GM20431 (cell line): ENCODE measurements at regions not wholly inside any gene's neighbourhood (a gene's known extent, or its start where the extent isn't known, plus 50 kb on each side); places are given as distances from the start of the nearest gene placed in this dataset.
"Not testable (repeated sequence)": the region's sequence is repeated elsewhere in the genome, so short reads cannot be mapped to it uniquely, and the experiment has no call there.

Source experiments
- in situ Hi-C: fragments of 300-500 bp; cut with MseI, MboI; formaldehyde crosslinking; loops from one replicate; pipeline ENCODE4 v1.15.0; 2020; ENCODE audit warnings: low sequenced_read_pairs; ENCODE audit not compliant: unreplicated experiment

DNA sequence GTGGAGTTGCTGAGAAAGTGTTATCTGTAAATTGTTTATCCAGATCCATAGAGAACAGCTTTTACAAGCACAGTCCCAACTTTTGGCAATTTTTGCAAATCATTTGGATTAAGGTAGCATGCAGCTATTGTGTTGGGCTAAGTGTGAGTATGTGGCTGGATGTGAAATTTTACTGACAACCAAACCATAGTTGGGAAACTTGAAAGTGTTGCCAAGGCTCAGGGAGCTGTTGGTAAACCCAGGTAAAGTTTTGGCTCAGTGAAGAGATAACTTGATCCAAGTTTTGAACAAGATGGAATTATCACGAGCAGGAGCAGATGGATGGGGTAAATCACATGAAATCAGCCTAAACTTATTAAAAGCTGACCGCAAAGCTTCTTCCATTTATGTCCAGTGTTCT lies 90.0 kb upstream of the HES1 start:
- in situ Hi-C loops, result no loop called here

DNA sequence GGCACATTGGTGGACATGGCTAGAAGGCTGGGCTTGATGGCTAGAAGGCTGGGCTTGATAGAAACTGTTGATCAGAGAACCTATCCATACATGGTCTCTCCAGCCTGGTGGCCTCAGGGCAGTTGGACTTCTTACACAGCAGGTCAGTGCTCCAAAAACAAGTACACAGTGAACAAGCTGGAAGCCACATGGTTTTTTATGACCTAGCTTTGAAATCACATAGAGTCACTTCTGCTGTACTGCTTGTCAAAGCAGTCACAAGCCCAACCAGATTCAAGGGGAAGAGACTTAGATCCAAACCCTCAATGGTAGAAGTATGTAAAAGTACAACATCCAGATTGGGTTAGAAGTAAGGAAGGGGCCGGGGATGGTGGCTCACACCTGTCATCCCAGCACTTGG lies 89.4 kb upstream of the HES1 start:
- in situ Hi-C loops, result no loop called here

DNA sequence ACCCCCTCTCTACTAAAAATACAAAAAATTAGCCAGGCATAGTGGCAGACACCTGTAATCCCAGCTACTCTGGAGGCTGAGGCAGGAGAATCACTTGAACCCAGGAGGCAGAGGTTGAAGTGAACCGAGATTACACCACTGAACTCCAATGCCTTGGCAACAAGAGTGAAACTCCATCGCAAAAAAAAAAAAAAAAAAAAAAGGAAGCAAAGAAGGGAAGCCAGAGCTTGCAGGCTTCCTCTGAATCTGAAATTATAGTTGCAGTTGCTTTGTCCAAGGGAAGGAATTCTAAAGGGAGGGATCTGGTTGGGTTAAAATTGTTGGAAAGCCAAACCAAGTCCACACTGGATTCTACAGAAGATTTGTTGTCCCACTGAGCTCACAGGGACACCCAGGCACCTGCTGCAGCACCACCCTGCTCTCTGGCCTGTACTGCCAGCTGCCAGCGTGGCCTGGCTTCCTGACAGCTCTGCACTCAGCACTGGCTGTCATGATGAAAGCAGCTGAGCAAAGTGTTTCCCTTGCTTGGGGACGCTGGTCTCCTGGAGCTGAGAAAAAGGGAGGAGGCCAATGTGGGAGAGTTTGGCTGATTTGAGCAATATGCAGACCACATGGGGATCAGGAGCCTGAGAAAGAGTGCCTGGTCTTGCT lies 88.8 kb upstream of the HES1 start:
- in situ Hi-C loops, result no loop called here

DNA sequence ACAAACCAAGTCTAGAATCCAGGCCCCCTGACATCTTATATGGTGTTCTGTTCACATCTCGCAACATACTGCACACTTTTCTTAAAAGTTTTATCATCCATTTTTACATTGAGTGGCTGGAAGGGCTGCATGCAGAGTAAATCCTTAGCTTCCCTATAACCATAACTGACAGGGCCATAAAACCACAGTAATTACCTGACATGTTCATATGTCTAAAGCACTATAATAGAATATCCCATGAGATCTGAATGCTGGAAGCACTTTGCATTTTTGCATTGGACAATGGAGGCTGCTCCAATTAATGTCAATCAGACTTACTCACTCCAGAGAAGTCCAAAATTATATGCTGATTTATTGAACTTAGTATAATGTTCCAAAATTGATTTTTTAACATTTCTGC lies 86.6 kb upstream of the HES1 start:
- in situ Hi-C loops, result no loop called here

DNA sequence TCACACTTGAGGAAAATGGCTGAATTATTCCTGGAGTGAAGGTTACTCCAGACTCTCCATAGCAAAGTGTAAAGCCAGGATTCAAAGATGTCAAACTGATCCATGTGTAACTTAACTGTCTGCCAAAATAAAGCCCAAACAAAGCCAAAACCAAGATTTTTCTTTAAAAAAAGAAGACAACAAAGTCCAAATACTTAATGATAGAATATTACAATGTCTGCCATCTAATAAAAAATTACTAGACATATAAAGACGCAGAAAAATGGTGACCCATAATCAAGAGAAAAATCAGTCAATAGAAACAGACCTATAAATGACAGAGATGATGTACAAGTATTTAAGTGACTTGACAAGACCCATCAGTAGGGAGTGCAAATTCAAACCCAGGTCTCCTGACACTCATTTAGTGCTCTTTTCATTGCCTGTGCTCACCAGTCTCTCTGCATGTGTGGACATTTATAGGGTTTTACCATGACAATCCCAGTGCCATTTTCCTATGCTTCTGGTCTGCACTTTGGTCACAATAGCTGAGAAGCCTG lies 85.1 kb upstream of the HES1 start:
- in situ Hi-C loops, result no loop called here

DNA sequence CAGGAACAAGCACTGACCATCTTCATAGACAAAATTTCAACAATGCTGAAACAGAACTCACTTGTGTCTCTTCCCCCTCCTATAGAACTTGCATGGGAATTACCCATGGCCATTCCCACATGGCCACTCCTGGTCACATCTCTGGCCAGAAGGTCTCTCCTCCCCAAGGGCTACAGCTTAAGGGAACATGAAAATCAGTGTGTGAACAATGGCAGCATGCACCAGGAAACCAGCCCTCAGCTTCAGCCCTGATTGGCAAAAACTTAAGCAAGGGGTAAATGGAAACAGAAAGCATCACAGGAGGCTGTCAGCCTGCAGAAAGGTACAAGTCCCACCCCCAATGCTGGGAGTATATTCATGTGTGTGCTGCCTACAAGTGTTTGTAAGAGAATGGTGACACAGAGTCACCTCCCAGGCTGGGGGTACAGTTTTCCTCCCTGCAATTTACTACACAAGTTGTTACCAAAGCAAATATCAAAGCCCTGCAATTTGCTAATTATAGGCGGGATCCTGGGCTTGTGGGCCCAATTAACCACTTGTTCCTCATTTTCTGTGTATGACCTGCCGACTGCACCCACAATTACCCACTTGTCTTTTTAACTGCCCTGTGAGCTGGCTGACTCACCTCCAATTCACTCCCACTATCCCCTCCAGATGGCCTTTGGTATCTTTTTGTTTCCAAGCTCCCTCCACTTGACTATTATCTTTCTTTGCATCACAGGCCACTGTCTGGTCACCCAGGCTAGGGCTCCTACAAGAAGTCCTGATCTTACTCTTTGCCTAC lies 84.4 kb upstream of the HES1 start:
- in situ Hi-C loops, result no loop called here

DNA sequence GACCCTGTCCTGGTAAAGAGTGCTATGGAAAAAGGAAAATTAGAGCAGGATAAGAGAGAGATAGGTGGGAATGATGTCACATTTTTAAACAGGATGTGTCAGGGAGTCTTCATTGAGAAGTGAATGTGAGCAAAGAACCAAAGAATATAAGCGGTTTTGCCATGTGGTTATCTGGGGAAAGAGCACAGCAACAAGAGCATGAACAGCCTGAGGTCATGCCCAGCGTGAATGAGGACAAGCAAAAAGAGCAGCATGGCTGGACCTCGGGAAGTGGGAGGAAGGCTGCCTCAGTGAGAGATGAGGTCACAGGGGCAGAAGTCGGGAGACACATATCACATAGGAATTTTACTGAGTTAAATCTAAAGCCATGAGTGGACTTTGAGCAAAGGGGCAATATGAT lies 82.8 kb upstream of the HES1 start:
- in situ Hi-C loops, result no loop called here

DNA sequence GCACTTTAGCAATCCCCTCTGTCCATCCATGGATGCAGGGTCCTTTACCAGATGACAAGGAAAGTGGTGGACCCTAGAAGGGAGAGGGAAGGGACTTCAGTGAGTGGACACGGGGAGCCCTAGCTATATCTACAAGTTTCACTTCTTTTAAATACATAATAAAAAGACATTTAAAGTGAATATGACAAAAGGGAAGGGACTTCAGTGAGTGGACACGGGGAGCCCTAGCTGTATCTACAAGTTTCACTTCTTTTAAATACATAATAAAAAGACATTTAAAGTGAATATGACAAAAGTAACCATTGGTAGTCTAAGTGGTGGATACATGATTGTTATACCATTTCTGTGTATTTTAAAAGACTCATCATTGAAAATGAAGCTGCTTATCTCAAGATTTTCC lies 81.9 kb upstream of the HES1 start:
- in situ Hi-C loops, result no loop called here

DNA sequence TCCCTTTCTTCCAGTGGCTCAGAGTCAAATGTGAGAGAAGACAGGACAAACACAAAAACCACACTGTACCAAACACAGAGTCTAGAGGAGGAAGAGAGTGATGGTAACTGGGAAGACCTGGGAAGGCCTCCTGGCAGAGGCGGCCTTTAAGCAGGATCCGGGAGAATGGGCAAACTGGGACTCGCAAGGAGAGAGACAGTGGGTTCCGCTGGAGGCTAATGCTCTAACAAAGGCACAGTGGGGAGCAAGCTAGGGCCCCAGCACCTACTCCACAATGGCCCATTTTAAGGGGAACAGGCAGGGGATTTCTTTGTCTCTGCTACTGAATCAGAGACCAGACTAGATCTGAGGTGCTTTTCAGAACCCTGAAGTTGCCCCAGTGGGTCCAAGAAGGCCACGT lies 81.4 kb upstream of the HES1 start:
- in situ Hi-C loops, result no loop called here

DNA sequence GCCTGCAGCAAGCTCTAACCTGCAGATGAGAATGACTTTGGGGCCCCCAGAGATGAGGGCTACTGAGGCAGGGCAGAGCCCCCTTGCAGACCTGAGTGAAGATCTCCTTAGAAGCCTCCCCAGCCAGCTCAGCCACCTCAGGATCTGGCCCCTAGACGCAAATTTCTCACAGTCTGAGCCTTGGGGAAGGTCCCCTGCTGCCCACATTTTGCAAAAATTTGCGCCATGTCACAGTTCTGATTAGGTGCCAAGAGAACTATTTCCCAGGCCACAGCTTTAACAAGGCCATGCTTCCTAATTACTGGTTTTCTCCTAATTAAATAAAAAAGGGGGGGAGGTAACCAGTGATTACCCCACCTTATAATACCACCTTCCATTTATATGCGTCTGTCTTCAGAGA lies 81.0 kb upstream of the HES1 start:
- in situ Hi-C loops, result no loop called here

DNA sequence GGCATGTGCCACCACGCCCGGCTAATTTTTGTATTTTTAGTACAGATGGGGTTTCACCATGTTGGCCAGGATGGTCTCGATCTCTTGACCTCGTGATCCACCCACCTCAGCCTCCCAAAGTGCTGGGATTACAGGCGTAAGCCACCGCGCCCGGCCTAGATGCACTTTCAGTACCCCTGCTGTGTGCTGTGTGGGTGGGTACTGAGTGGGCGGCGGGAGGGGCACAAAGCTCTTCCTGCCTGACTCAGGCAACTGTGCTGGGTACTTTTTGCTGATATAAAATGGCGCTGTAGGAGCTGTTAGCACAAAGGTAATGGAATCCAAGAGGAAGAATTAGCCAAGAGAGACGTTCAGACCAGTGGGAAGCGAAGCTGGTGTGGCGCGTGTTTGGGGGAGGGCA lies 79.6 kb upstream of the HES1 start:
- in situ Hi-C loops, result not testable (repeated sequence)

DNA sequence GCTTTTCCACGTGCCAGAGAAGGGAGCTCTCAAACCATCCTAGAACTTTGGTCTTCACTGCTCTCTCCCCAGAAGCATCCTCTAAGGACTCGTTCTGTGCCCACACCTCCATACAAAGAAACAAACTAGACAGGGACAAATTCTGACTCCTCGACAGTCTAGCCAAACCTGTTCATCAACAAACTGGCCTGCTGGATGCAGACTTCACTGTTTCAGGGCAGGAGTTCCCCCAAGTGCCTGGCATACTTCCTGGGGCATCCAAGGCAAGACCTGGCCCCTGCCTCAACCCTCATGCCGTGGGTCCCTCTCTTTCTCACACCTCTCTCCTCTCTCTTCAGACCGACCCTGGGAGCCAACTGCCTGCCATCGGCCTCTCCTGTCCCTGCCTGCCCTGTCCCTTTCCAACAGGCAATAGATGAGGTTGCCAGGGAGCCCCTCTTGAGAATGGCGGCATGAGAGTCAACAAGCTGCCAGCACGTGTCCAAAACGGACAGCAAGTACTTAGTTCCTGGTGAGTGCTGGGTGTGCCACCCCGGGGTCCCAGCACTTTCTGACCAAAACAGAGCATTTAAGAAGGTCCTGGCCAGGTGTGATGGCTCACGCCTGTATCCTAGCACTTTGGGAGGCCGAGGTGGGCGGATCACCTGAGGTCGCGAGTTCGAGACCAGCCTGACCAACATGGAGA lies 79.1 kb upstream of the HES1 start:
- in situ Hi-C loops, result no loop called here

DNA sequence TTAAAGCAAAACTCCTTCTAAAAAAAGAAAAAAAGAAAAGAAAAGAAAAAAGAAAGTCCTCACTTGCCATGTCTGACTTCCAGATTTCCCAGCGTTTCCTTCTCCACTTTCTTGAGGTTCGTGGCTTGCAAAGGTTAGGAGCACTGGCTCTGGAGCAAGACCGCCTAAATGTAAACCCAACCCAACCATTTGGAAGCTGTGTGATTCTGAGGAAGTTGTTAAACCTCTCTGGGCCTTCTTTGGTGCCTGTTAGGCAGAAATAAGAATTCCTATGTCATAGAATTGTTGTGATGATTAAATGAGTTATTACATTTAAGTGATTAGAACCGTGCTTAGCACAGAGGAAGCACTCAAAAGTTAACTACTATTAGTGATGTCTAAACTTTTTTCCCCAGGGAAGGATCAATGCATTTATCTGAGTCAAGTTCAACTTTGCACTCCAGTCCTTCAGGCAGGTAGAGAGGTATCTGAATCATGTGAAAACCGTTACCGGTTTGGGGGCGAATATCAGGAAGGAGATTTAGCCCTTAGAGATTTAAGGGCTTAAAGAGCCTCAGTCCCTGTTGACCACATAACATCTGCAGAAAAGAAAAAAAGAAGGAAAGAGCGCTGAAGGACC lies 78.3 kb upstream of the HES1 start:
- in situ Hi-C loops, result no loop called here

DNA sequence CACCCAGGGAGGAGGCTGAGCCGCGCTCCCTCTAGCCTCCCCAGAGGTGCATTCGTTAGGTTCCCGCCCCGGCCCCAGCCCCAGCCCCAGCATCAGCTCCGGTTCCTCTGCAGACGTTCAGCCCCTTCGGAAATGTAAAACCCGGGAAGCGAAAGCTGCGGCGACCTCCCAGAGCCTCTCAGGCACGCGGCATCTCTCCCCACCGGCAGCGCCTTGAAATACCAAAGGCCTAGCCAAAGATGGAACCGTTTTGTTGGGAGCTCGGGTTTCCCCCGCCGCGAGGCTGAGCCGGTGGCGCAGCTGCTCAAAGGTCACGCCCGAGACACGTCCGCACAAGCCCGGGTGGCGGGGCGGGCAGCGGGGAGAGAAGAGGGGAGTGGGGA lies 77.8 kb upstream of the HES1 start:
- in situ Hi-C loops, result no loop called here

DNA sequence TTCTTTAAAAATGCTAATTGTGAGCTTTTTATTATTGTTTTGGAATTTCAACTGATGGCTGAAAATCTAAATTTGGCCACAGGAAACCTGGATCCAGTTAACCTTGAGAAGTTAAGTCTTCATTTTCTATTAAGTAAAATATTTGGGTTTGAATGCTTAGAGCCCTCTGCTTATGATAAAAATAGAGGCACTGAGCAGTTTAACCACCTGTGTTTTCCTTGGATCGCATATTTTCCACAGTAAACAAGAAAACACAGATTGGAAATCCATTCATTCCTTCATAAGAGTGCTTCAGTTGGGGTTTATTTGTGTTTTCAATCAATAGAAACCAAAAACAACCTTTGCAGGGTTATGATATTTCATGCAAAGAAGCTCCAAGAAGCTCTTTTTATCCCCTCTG lies 77.2 kb upstream of the HES1 start:
- in situ Hi-C loops, result no loop called here

DNA sequence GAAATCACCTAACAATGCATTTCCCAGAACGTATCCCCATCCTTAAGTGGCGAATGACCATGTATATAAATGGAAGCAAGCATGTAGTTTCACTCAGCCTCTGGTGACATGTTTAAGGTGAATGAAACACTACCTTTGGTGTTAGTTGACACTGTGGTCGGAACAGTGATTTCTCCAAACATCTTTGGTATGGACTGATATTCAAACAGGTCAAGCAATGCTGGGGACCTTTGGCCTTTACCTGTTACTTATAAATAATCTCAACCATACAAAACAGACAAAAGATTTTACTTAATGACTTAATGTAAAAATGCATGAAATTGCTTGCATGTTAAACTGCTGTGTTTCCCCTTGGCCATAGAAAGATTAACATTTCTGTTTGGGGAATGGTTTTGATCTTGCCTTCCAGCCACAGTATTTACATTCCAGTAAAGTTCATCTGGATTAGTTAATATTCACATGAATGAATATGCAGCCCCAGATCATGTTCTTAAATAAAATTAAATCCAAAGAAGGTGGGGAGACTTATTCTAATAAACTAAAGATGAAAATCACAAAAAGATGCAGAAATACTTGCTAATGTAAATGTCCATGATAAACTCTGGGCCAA lies 74.4 kb upstream of the HES1 start:
- in situ Hi-C loops, result no loop called here

DNA sequence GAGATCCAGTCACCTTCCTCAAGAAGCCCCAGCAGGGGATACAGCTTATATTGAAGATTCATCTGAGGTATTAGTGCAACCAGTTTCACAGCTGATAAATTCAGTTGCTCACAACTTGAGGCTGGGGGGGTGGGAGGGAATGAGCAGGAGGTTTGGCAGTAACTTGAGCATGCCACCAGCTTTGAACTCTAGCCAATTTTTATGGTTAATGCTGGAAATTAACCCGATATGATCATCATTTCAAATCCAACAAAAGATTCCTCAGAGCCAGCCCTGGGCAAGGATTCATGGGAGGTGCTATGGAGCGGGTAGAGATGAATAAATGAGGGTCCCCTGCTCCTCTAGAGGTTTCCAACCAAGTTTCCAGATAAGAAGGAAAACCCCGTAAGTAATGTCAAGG lies 73.1 kb upstream of the HES1 start:
- in situ Hi-C loops, result no loop called here

DNA sequence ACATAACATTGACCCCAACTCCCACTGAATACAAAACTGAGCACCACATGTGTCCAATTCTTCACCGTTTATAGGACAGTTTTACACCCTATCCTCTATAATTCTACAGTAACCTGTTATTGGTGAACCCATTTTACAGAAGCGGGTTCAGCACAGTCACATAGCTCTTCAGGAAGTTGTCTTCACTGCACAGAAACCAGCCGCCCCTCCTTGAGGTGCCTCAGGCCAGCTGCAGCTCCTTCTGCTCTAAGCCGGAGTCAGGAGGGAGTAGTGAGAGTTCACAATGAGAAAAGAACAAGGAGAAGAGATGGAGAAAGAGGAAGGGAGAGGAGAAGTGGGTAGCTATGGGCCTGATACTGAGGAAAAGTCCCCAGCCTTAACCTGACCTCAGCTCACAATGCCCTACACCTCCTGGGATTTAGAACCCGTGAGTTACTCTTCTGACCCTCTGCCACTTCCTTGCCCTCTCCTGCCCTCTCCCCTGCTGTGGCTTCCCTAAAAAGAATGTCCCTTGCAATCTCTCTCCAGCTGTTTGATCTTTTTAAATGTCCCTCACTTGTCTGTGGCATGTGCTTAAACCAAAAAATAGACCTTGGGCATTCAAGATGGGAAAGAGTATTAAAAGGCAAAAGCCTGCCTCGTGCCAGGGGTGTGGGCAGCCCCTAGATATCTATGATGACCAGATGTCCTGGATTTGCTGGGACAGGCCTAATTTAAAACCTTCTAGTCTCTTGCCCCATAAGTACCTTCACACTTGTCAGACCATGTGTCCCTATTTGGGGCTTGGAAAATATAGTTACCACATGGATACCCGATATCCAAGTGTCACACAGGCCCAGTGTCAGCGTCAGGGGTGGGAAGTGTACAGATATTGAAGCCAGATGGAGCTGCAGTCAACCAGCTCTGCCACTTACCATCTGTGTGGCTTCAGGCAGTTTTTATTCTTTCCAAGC lies 71.3 kb upstream of the HES1 start:
- in situ Hi-C loops, result no loop called here

DNA sequence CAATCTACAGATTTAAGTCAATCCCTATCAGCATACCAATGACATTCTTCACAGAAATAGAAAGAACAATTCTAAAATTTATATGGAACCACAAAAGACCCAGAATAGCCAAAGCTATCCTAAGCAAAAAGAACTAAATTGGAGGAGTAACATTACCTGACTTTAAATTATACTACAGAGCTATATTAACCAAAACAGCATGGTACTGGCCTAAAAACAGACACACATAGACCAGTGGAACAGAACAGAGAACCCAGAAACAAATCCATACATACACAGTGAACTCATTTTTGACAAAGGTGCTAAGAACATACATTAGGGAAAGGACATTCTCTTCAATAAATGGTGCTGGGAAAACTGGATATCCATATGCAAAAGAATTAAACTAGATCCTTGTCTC lies 68.6 kb upstream of the HES1 start:
- in situ Hi-C loops, result not testable (repeated sequence)
